ENCODE measurements at regions not wholly inside any gene's neighbourhood (a gene's known extent, or its start where the extent isn't known, plus 50 kb on each side); places are given as distances from the start of the nearest gene placed in this dataset.
"Not testable (repeated sequence)": the region's sequence is repeated elsewhere in the genome, so short reads cannot be mapped to it uniquely, and the experiment has no call there.

DNA sequence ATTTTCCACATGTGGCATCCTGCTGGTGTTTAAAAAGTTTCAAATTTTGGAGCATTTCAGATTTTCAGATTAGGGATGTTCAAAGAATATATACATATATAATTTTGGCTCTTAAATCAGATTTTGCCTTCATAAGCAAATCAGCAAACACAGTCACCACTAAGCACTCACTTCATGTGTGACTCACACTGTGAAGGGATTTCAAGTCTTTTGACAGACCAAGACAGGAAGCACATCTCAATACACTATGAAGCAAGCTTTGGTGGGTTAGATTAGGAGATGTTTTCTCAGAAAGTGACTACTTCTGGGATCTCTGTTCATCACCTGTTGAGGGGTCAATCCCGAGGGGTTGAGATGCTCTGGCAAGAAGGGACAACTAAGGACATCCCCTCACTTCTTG is 227.8 kb upstream of the RBBP8 start:
- DNase-seq = no peak

DNA sequence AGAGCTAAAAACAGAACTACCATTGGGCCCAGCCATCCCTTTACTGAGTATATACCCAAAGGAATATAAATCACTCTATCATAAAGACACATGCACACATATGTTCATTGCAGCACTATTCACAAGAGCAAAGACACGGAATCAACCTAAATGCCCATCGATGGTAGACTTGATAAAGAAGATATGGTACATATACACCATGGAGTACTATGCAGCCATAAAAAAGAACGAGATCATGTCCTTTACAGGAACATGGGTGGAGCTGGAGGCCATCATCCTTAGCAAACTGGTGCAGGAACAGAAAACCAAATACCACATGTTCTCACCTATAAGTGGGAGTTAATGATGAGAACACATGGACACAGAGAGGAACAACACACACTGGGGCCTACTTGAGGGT is 227.1 kb upstream of the RBBP8 start:
- DNase-seq = not testable (repeated sequence)

DNA sequence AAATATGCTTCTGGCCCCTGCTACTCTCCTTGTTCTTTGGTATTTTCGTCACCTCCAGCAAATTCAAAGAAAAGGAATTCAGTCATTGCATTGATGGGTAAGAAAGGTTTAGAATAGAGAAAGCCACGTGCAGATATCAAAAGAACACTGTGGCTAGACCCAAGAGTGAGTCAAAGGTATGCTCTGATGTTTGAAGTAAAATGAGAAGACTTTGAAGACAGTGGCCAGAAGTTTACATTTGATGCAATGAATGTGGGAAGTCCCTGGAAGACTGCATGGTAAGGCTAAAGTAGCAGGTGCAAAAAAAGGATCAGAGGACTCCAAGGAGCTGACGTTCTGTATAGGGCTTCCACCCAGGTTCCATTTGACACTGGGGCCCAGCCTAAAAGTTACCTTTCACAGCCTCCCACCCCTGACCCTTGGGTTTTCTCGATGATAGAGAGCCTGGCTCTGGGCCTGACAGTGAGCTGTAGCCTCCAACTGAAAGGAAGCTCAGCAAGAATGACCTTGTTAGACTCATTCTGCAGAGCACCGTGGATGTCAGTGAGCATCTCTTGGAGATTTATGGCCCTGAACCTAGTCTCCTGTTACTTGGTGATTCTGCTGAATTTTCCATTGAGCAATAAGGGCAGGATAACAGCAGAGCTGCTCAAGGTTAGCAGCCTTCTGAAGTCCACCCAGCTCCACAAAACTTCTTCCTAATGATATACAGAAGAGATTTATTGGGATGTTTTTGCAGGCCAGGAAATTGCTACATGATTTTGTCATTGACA is 223.7 kb upstream of the RBBP8 start:
- no peak for DNase-seq

GRCh38 chr18:22710673-22711191 is 222.4 kb upstream of the RBBP8 start:
- no peak for DNase-seq

- DNase-seq = no peak
Measured at GRCh38 chr18:22711192-22711685, 221.9 kb upstream of the RBBP8 start.

- DNase-seq = no peak
Measured at GRCh38 chr18:22713511-22713910, 219.6 kb upstream of the RBBP8 start.

GRCh38 chr18:22717536-22717935 is 215.6 kb upstream of the RBBP8 start:
- not testable (repeated sequence) for DNase-seq

- DNase-seq = no peak
Measured at GRCh38 chr18:22723221-22723620, 209.9 kb upstream of the RBBP8 start.

DNA sequence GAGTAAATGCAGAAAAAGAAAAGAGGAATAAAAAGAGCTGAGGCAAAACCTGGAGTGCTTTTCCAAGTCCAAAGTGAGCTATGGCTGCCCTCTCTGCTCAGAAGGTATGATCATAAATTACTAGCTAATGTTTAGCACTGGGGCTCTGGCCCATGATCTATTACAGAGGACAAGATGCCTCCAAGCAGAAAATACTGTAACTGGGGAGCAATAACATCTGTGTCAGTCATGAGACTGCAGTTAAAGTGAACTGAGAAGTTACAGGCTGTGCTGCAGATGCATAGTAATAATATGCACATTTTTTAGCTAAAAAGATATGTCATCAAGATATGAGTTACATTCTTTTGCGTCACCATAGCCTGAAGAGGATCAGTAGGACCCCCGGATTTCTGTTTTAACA is 209.4 kb upstream of the RBBP8 start:
- DNase-seq = no peak

- DNase-seq = no peak
Measured at GRCh38 chr18:22726469-22726868, 206.7 kb upstream of the RBBP8 start.

GRCh38 chr18:22728016-22728415 is 205.1 kb upstream of the RBBP8 start:
- no peak for DNase-seq

- DNase-seq = no peak
Measured at GRCh38 chr18:22728481-22729105, 204.5 kb upstream of the RBBP8 start.

DNA sequence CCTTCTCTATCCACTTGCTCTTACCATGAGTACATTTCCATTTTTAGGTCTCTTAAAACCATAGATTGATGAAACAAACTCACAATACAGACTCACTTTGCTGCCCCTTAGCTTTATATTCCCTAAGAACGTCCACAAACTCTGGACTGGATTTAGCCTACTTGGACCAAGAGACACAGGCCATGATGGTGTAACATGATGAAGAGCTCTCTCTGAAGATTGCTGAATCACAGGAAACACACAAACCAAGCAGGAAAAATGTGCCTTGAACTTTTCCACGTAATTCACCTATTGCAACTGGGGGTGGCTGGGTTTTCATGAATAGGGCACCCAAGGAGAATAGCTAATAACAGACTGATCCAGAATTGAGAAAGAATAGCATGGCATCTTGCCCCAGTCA is 201.7 kb upstream of the RBBP8 start:
- no peak for DNase-seq

DNA sequence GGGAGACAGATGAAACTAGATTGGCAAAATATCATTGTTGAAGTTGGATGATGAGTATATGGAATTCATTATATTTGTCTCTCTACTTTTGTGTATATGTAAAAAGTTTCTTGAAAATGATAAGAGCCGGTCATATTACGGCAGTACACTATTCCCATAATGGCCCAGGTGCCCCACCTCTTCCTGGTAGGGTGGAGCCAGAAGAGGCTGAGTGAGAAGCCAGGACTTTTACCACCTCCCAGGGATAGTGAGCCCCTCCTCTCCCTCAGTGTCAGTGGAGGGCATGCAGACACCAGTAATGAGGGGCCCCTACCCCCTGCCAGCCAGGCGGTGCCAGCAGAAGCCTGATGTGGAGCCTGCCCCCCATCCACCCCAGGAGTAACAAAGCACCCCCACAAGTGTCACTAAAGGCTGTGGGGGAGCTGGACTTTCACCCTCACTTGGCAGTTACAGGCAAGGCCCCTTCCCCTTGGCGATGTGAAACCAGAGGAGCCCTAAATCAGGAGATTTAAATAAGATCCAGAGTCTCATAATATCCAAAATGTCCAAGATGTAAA is 198.9 kb upstream of the RBBP8 start:
- no peak for DNase-seq

DNA sequence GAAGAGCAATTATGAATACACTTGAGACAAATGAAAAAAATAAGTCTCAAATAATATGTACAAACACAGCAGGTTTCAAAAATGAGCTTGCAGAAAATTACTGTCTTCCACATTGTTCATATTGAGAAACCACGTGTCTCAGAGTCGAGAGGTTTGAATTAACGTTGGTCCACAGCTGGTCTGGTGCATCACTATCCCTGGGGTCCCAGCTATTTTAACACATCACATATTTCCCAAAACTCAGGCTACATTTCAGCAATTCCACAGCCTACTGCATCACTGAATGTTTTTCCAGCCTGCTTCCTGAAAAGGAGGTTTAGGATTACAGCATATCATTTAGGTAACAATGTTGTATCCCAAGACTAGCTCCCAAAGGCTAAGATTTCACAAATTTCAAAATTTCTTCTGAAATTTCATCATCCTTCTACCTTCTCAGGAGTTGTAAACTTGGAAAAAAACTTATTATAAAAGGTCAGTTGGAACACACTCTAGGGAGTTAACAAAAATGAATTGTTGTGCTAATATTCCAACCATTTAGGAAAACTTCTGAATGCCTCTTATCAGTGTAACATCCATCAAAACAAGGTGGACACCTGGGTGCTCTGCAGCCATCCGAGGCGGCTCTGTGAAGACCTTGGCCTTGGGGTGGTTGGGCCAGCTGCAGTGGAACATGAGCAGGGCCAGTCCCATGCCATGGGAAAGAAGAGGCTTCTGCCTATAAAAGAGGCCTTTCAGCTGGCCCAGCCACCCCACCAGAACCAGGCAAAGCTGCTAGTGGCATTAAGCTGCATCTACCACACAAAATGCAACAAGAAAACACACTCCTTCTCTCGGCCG is 198.1 kb upstream of the RBBP8 start:
- DNase-seq = no peak

GRCh38 chr18:22737054-22737453 is 196.1 kb upstream of the RBBP8 start:
- no peak for DNase-seq

- DNase-seq = no peak
Measured at GRCh38 chr18:22739061-22739642, 194.0 kb upstream of the RBBP8 start.

DNA sequence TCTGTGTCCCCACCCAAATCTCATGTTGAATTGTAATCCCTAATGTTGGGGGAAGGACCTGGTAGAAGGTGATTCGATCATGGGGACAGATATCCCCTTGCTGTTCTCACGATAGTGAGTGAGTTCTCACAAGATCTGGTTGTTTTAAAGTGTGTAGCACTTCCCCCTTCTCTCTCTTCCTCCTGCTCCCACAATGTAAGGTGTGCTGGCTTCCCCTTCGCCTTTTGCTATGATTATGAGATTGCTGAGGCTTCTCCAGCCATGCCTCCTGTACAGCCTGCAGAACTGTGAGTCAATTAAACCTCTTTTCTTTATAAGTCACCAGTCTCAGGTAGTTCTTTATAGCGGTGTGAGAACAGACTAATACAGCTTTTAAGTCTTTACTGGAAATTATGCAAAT is 193.3 kb upstream of the RBBP8 start:
- DNase-seq = no peak

GRCh38 chr18:22741318-22741717 is 191.8 kb upstream of the RBBP8 start:
- DNase-seq = no peak

- DNase-seq = no peak
Measured at GRCh38 chr18:22742409-22742808, 190.7 kb upstream of the RBBP8 start.

DNA sequence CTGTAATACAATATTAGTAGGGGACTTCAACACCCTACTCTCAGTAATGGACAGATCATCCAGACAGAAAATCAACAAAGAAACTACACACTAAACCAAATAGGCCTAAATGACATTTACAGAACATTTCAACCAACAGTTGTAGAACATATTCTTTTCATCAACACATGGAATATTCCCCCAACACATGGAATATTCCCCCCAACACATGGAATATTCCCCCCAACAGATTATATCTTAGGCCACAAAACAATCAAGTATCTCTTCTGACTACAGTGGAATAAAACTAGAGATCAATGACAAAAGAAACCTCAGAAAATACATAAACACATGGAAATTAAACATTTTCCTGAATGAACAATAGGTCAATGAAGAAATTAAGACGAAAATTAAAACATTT is 187.2 kb upstream of the RBBP8 start:
- no peak for DNase-seq

DNA sequence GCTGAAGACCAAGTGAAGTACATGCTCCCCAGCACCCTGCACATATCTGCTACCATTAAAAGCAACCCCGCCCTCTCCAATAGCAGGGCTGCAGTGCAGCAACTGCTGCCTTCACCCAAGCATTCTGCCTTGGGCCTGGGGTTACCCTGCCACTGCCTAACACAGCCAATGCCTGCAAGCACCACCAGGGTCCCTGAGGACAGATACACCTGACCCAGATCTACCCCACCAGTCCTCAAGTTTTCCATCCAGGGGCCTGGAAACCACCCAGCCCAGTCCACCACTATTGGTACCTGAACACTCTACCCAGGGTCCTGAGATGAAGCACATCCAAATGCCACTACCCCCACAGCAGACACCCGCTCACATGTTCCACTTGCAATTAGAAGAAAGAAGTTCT is 181.1 kb upstream of the RBBP8 start:
- no peak for DNase-seq
